Heart right ventricle (tissue), 16 donors: ENCODE measurements at regions not wholly inside any gene's neighbourhood (a gene's known extent, or its start where the extent isn't known, plus 50 kb on each side); places are given as distances from the start of the nearest gene placed in this dataset.

Experiments used
- ATAC-seq, 8 donors: fragments of 200-7000 bp; cut with Tn5 transposase; one replicate each; pipeline ENCODE4 v1.9.1; 2020; ENCODE audit warnings: mild to moderate bottlenecking in 8 of 8, moderate library complexity in 8 of 8, moderate number of reproducible peaks in 1 of 8
- DNase-seq, 2 donors: peaks; one replicate each; pipeline ENCODE4 v3.0.0-alpha.2; 2020
- H3K27ac ChIP-seq, 10 donors: fragments of 200-600 bp; sonication (generic) in 2 of 10; one replicate each; pipeline versions ENCODE4 v1.5.0 to v1.8.0; 2020 to 2022; ENCODE audit warnings: mild to moderate bottlenecking in 3 of 10
- H3K27me3 ChIP-seq, 7 donors: fragments of 200-600 bp; one replicate each; pipeline ENCODE4 v1.8.0; 2021 to 2022; ENCODE audit warnings: mild to moderate bottlenecking in 2 of 7
- H3K36me3 ChIP-seq, 9 donors: fragments of 200-600 bp; sonication (generic) in 1 of 9; one replicate each; pipeline versions ENCODE4 v1.5.0 to v1.8.0; 2020 to 2022; ENCODE audit warnings: mild to moderate bottlenecking in 2 of 9
- H3K4me1 ChIP-seq, 9 donors: fragments of 200-600 bp; sonication (generic) in 1 of 9; one replicate each; pipeline versions ENCODE4 v1.5.0 to v1.8.0; 2020 to 2022; ENCODE audit warnings: mild to moderate bottlenecking in 4 of 9
- H3K4me3 ChIP-seq, 10 donors: fragments of 200-600 bp; sonication (generic) in 2 of 10; one replicate each; pipeline versions ENCODE4 v1.5.0 to v1.8.0; 2020 to 2022; ENCODE audit warnings: mild to moderate bottlenecking in 7 of 10, moderate library complexity in 2 of 10
- H3K9me3 ChIP-seq, 11 donors: fragments of 200-600 bp in 10 of 11; sonication (generic) in 2 of 11; one replicate each; pipeline versions ENCODE4 v1.5.0 to v1.8.0; 2013 to 2022; ENCODE audit warnings: mild to moderate bottlenecking in 2 of 11, control low read depth in 1 of 11, moderate library complexity in 1 of 11
- CTCF ChIP-seq, 9 donors: fragments of 200-600 bp; sonication (generic) in 2 of 9; IDR thresholded peaks; one replicate each; pipeline versions ENCODE4 v1.5.0 to v1.8.0; 2021 to 2022; ENCODE audit warnings: antibody characterized with exemption in 9 of 9, mild to moderate bottlenecking in 5 of 9, moderate library complexity in 1 of 9
- WGBS, 2 donors: extraction: QIAGEN DNeasy Blood & Tissue Kit; methylation state at CpG; one replicate each; pipeline ENCODE4 v1.1.7; 2013; ENCODE audit warnings: inconsistent platforms in 1 of 2; 5-methylcytosine and 5-hydroxymethylcytosine counted together
- intact Hi-C, 10 donors: fragments of 100-400 bp; cut with DNase I; formaldehyde crosslinking; loops; one replicate each; pipeline versions ENCODE4 v1.11.1 to v1.14.2; 2022
- donor health status: Arrhythmogenic right ventricular cardiomyopathy.
- donor health status: ischemic (EF 13 %, LVEDD 7.1; RV severe dilation, severe dysfunction).
- donor health status: healthy with polysubstance abuse.
- donor health status: DM: no; HTN: yes; CAD: no.
- donor health status: DM: no; HTN: no; CAD: no.
- donor health status: ischemic (EF 25% LVEDD 6.9; RV normal size, moderate dysfunction).
- donor health status: ischemic (EF 25% LVEDD 5.7; RV mildly dilated, moderate dysfunction).
- donor health status: healthy.
- donor health status: DM: yes; HTN: yes; CAD: no.
- donor health status: Ischemic cardiomyopathy.
- donor health status: ischemic (EF 35%, LVEDD 5.7; RV mildly dilated, moderate dysfunction).
- donor health status: nonischemic (EF 11% LVEDD 7.7; RV severe dilation, severe dysfunction).
- donor health status: DM: yes; HTN: yes; CAD: no.
- donor health status: PGD.
- donor health status: ischemic (EF 29% LVEDD 5.4; RV normal size, mild dysfunction).
- donor health status: nonischemic (EF 23%, LVEDD 6.1; RV moderate dilation, normal function).

GRCh38 chr6:44045672-44046015 lies 81.6 kb downstream of the MRPL14 start:
- intact Hi-C loops: no loop called here
- Histone ChIP-seq H3K27me3 (no peaks in the 10 kb centered on the region), H3K4me1 (peaks cover 2 to 63% (median 47%) of the 10 kb centered on the region in 9 donors), H3K36me3 (no peaks in the 10 kb centered on the region), H3K4me3 (no peak overlapping the region), H3K9me3 (no peaks in the 10 kb centered on the region), H3K27ac (peak overlapping the region in 4 of 10 donors; percentile 19 to 54 (median 46))
- ATAC-seq (peak; percentile 58 to 93 (median 82)), DNase-seq (peak; percentile 63 to 78)
- WGBS, 2 donors: 10 to 25% methylated on average over 1 of the region's 1 CpG
- TF ChIP-seq CTCF (IDR thresholded peaks at IDR 0.05): no peak

GRCh38 chr6:44044940-44045671 lies 82.1 kb downstream of the MRPL14 start:
- no peak for TF ChIP-seq CTCF (IDR thresholded peaks at IDR 0.05)
- no peak for DNase-seq
- Histone ChIP-seq H3K4me3 (no peak overlapping the region), H3K4me1 (peaks cover 2 to 58% (median 42%) of the 10 kb centered on the region in 9 donors), H3K9me3 (no peaks in the 10 kb centered on the region), H3K36me3 (no peaks in the 10 kb centered on the region), H3K27me3 (no peaks in the 10 kb centered on the region), H3K27ac (peak overlapping the region in 2 of 10 donors; percentile 19 to 54)
- ATAC-seq: no peak
- 84 to 92% methylated on average over 2 of the region's 2 CpGs for WGBS, 2 donors
- intact Hi-C loops: no loop called here

GRCh38 chr6:44044154-44044539 lies 83.1 kb downstream of the MRPL14 start:
- H3K27me3 ChIP-seq: no peaks in the 10 kb centered on the region
- H3K36me3 ChIP-seq: no peaks in the 10 kb centered on the region
- 62 to 67% methylated on average over 6 of the region's 6 CpGs for WGBS, 2 donors
- H3K4me3 ChIP-seq: no peak overlapping the region
- ATAC-seq (peak in 2 of 8 donors; percentile 3 to 10), DNase-seq (no peak)
- intact Hi-C loops: no loop called here
- no peak for TF ChIP-seq CTCF (IDR thresholded peaks at IDR 0.05)
- H3K4me1 ChIP-seq: peaks cover 2 to 48% (median 32%) of the 10 kb centered on the region in 9 donors
- H3K27ac ChIP-seq: peak overlapping the region in 7 of 10 donors; percentile 17 to 60 (median 30)
- no peaks in the 10 kb centered on the region for H3K9me3 ChIP-seq

- Histone ChIP-seq H3K36me3 (no peaks in the 10 kb centered on the region), H3K9me3 (no peaks in the 10 kb centered on the region), H3K4me1 (peaks cover under 1 to 43% (median 27%) of the 10 kb centered on the region in 9 donors), H3K4me3 (no peak overlapping the region), H3K27ac (peak overlapping the region in 7 of 10 donors; percentile 17 to 60 (median 30)), H3K27me3 (no peaks in the 10 kb centered on the region)
- ATAC-seq: peak in 5 of 8 donors; percentile 4 to 51 (median 23)
- peak in 1 of 2 donors; percentile 30 for DNase-seq
- 70 to 83% methylated on average over 2 of the region's 2 CpGs for WGBS, 2 donors
- intact Hi-C loops: no loop called here
- TF ChIP-seq CTCF (IDR thresholded peaks at IDR 0.05): no peak
Measured at GRCh38 chr6:44043479-44044153, 83.6 kb downstream of the MRPL14 start.
